ENCODE measurements at regions not wholly inside any gene's neighbourhood (a gene's known extent, or its start where the extent isn't known, plus 50 kb on each side); places are given as distances from the start of the nearest gene placed in this dataset.

DNA sequence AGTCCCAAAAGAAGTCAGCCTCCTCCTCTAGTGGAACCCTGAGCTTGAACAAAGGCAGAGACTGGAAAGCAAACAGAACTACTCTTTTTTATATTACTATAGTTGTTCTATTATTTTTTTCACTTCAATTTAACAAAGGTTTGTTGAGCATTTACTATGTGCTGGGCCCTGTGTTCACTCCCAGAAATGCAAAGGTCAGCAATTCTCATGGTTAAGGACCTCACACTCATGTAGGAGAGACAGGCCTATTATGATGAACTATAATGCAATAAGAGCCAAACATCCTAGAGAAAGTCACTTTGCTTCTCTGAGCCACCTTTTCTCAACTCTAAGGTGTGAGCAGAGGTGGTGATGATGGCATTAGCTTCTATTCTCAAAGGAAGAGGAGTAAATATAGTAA, 82.1 kb upstream of the ARHGEF3 start:
- no peak for TF ChIP-seq CTCF (IDR thresholded peaks at IDR 0.05)
- H3K4me1 ChIP-seq: peaks cover 24% of the 10 kb centered on the region
- H3K4me3 ChIP-seq (ENCODE audit: low read depth, low read length): no peak overlapping the region
- H3K27me3 ChIP-seq (ENCODE audit: control insufficient read depth, insufficient read depth, low read length): no peaks in the 10 kb centered on the region
- H3K27ac ChIP-seq: no peak overlapping the region
- no peak overlapping the region for H3K9ac ChIP-seq
- H3K36me3 ChIP-seq (ENCODE audit: control insufficient read depth, insufficient read depth, low read length): no peaks in the 10 kb centered on the region
- no peak overlapping the region for H2AFZ ChIP-seq
- no peaks in the 10 kb centered on the region for H3K9me3 ChIP-seq (ENCODE audit: control insufficient read depth, low read length)
- H3K79me2 ChIP-seq: no peaks in the 10 kb centered on the region
- no peak overlapping the region for H3K4me2 ChIP-seq (ENCODE audit: low read length)

GRCh38 chr3:56882896-56883295, 81.1 kb upstream of the ARHGEF3 start:
- no peak for TF ChIP-seq CTCF (IDR thresholded peaks at IDR 0.05)
- Histone ChIP-seq H3K4me1 (peaks cover 15% of the 10 kb centered on the region), H3K27me3 (ENCODE audit: control insufficient read depth, insufficient read depth, low read length) (no peaks in the 10 kb centered on the region), H3K36me3 (ENCODE audit: control insufficient read depth, insufficient read depth, low read length) (no peaks in the 10 kb centered on the region), H3K27ac (no peak overlapping the region), H3K9ac (no peak overlapping the region), H3K4me3 (ENCODE audit: low read depth, low read length) (no peak overlapping the region), H3K4me2 (ENCODE audit: low read length) (no peak overlapping the region), H2AFZ (no peak overlapping the region), H3K79me2 (no peaks in the 10 kb centered on the region), H3K9me3 (ENCODE audit: control insufficient read depth, low read length) (no peaks in the 10 kb centered on the region)

DNA sequence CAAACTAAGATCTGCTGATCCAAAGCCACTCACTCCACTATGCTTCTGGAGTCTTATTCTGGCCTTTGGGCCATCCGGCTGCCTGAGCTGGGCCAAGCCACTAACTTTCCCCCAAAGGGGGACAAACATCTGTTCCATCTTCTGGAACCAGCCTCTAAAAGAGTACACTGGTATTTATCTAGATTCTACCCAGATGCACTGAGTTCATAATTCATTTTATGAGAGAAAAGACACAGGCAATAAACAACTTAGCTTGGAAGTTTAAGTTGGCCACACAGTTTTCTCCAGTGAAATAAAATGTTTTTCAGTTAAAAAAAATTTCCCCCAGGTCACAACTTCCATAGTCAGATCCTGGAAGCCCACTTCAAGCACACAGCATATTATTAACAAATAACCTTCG, 80.1 kb upstream of the ARHGEF3 start:
- no peak overlapping the region for H3K4me2 ChIP-seq (ENCODE audit: low read length)
- H3K36me3 ChIP-seq (ENCODE audit: control insufficient read depth, insufficient read depth, low read length): no peaks in the 10 kb centered on the region
- no peak overlapping the region for H3K9ac ChIP-seq
- no peaks in the 10 kb centered on the region for H3K9me3 ChIP-seq (ENCODE audit: control insufficient read depth, low read length)
- no peak overlapping the region for H3K27ac ChIP-seq
- TF ChIP-seq CTCF (IDR thresholded peaks at IDR 0.05): no peak
- H3K4me1 ChIP-seq: peaks cover 7% of the 10 kb centered on the region
- H2AFZ ChIP-seq: no peak overlapping the region
- no peaks in the 10 kb centered on the region for H3K27me3 ChIP-seq (ENCODE audit: control insufficient read depth, insufficient read depth, low read length)
- no peak overlapping the region for H3K4me3 ChIP-seq (ENCODE audit: low read depth, low read length)
- H3K79me2 ChIP-seq: no peaks in the 10 kb centered on the region

- Histone ChIP-seq H3K4me3 (ENCODE audit: low read depth, low read length) (no peak overlapping the region), H3K36me3 (ENCODE audit: control insufficient read depth, insufficient read depth, low read length) (no peaks in the 10 kb centered on the region), H3K4me1 (peaks cover 7% of the 10 kb centered on the region), H3K79me2 (no peaks in the 10 kb centered on the region), H3K4me2 (ENCODE audit: low read length) (no peak overlapping the region), H3K9me3 (ENCODE audit: control insufficient read depth, low read length) (no peaks in the 10 kb centered on the region), H2AFZ (no peak overlapping the region), H3K27ac (no peak overlapping the region), H3K27me3 (ENCODE audit: control insufficient read depth, insufficient read depth, low read length) (no peaks in the 10 kb centered on the region), H3K9ac (no peak overlapping the region)
- no peak for TF ChIP-seq CTCF (IDR thresholded peaks at IDR 0.05)
Observed at GRCh38 chr3:56880720-56881575, 79.2 kb upstream of the ARHGEF3 start.

Data from parathyroid adenoma (tissue), 2 donors.